ENCODE measurements at regions not wholly inside any gene's neighbourhood (a gene's known extent, or its start where the extent isn't known, plus 50 kb on each side); places are given as distances from the start of the nearest gene placed in this dataset.

DNA sequence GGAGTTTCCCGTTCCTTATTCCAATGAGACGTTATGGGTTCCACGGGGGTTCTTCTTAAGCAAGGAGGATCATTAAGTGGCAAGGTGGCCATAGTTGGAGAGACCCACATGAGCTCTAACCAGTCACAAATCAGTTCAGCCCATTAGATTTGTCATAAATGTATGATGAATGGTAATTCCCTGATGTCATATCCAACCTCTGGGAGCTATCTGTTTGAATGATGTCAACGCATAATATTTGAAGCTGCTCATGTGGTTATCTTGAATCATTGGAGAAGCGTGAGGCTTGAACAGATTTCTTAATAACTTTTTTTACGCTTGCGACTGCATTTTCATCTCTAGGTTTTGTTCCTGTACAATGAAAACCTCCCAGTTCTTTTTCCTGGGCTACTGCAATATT lies 270.4 kb upstream of the EEF2KMT start:
- dilution Hi-C loops (cut with HindIII; ENCODE audit: low sequenced_read_pairs, unreplicated experiment) (no loop called here), intact Hi-C loops (cut with micrococcal nuclease) (no loop called here), in situ Hi-C loops (cut with MboI; ENCODE audit: low sequenced_read_pairs) (no loop called here)
- H4K91ac ChIP-seq (ENCODE audit: insufficient read depth, low read depth, low read length): no peak overlapping the region
- POLR2A ChIA-PET (ENCODE audit: unreplicated experiment): no interaction called here
- WGBS, 2 experiments (ENCODE audit: extremely low coverage in 2 of 2, insufficient read length in 1 of 2): 100% methylated on average over 1 of the region's 7 CpGs; no CpG with 5 or more reads in 1 of the 2 experiments
- no TSS peak for BruUV-seq (replicated peaks)
- H3K27me3 ChIP-seq (ENCODE audit: control insufficient read depth, insufficient read depth, low read length): no peaks in the 10 kb centered on the region
- DNase-seq (no peak), ATAC-seq (ENCODE audit: low read depth) (no peak)
- H2BK120ac ChIP-seq (ENCODE audit: low read depth, low read length): no peak overlapping the region
- no peak overlapping the region for H2AK5ac ChIP-seq (ENCODE audit: low read depth, low read length)
- no peak overlapping the region for H2AFZ ChIP-seq (replicated peaks; ENCODE audit: low read length, poor library complexity)
- no peaks in the 10 kb centered on the region for H3K9me1 ChIP-seq (ENCODE audit: insufficient read depth, low read length)
- no peak overlapping the region for H2BK5ac ChIP-seq (ENCODE audit: low read depth, low read length, poor library complexity, severe bottlenecking)
- H3K14ac ChIP-seq (replicated peaks; ENCODE audit: low read depth, low read length): no peak overlapping the region
- H3K36me3 ChIP-seq (ENCODE audit: control insufficient read depth, insufficient read depth, low read length): no peaks in the 10 kb centered on the region
- no peak overlapping the region for H3K18ac ChIP-seq (ENCODE audit: low read depth, low read length)
- no peaks in the 10 kb centered on the region for H3K4me1 ChIP-seq (ENCODE audit: control insufficient read depth, insufficient read depth, low read length)
- CTCF ChIA-PET: no interaction called here
- no peak overlapping the region for H2BK15ac ChIP-seq (ENCODE audit: low read depth, low read length)
- H3K27ac ChIP-seq (ENCODE audit: insufficient read depth, low read length): no peak overlapping the region
- H4K20me1 ChIP-seq (ENCODE audit: insufficient read depth, low read length): no peaks in the 10 kb centered on the region
- H3K4ac ChIP-seq (ENCODE audit: low read depth, low read length): no peak overlapping the region
- no peak overlapping the region for H3K4me2 ChIP-seq (ENCODE audit: low read depth, low read length)
- H3K9me3 ChIP-seq (ENCODE audit: control insufficient read depth, insufficient read depth, low read length): peaks cover 18% of the 10 kb centered on the region
- no peak overlapping the region for H3K56ac ChIP-seq (ENCODE audit: extremely low read depth, insufficient read depth, low read length)
- no peak overlapping the region for H2AK9ac ChIP-seq (replicated peaks; ENCODE audit: low read depth, low read length, poor library complexity)
- no peak overlapping the region for H3K23ac ChIP-seq (ENCODE audit: low read depth, low read length)
- no peak overlapping the region for H4K8ac ChIP-seq (ENCODE audit: low read depth in 2 of 2, low read length in 2 of 2)
- no peak overlapping the region for H3K4me3 ChIP-seq (ENCODE audit: insufficient read depth, low read depth, low read length)
- no peaks in the 10 kb centered on the region for H3K79me1 ChIP-seq (ENCODE audit: low read depth in 1 of 2, low read length in 2 of 2)
- no peak for TF ChIP-seq ELK1 (IDR thresholded peaks at IDR 0.05; ENCODE audit: borderline replicate concordance, low read depth, low read length)
- no peak for TF ChIP-seq MAFK (IDR thresholded peaks at IDR 0.05; ENCODE audit: low read depth, low read length)
- no peak for TF ChIP-seq CHD1 (IDR thresholded peaks at IDR 0.05; ENCODE audit: low read depth, low read length)
- TF ChIP-seq MAZ (IDR thresholded peaks at IDR 0.05; ENCODE audit: borderline replicate concordance, low read depth, low read length): no peak
- no peak for TF ChIP-seq NFE2L2 (IDR thresholded peaks at IDR 0.05; ENCODE audit: low read depth, low read length)
- TF ChIP-seq, protein P1, sequence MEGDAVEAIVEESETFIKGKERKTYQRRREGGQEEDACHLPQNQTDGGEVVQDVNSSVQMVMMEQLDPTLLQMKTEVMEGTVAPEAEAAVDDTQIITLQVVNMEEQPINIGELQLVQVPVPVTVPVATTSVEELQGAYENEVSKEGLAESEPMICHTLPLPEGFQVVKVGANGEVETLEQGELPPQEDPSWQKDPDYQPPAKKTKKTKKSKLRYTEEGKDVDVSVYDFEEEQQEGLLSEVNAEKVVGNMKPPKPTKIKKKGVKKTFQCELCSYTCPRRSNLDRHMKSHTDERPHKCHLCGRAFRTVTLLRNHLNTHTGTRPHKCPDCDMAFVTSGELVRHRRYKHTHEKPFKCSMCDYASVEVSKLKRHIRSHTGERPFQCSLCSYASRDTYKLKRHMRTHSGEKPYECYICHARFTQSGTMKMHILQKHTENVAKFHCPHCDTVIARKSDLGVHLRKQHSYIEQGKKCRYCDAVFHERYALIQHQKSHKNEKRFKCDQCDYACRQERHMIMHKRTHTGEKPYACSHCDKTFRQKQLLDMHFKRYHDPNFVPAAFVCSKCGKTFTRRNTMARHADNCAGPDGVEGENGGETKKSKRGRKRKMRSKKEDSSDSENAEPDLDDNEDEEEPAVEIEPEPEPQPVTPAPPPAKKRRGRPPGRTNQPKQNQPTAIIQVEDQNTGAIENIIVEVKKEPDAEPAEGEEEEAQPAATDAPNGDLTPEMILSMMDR (conservative IDR thresholded peaks at IDR 0.05; ENCODE audit: low read depth, low read length): no peak
- no peak for TF ChIP-seq USF2 (IDR thresholded peaks at IDR 0.05; ENCODE audit: low read depth, low read length)
- TF ChIP-seq CEBPB (IDR thresholded peaks at IDR 0.05; ENCODE audit: low read depth, low read length): no peak
- no peak for TF ChIP-seq SMC3 (IDR thresholded peaks at IDR 0.05; ENCODE audit: low read depth, low read length)
- no peak for TF ChIP-seq RCOR1 (IDR thresholded peaks at IDR 0.05; ENCODE audit: insufficient replicate concordance, low read length)
- no peak for TF ChIP-seq POLR2A (IDR thresholded peaks at IDR 0.05; ENCODE audit: low read depth, low read length)
- TF ChIP-seq RAD21 (IDR thresholded peaks at IDR 0.05; ENCODE audit: low read length): no peak
- no peak for TF ChIP-seq RFX5 (IDR thresholded peaks at IDR 0.05; ENCODE audit: low read depth, low read length)
- no peak for TF ChIP-seq MXI1 (IDR thresholded peaks at IDR 0.05; ENCODE audit: borderline replicate concordance, low read depth, low read length)
- TF ChIP-seq FOS (IDR thresholded peaks at IDR 0.05; ENCODE audit: low read depth, low read length): no peak
- no peak for TF ChIP-seq BHLHE40 (IDR thresholded peaks at IDR 0.05; ENCODE audit: low read depth, low read length)
- no peak overlapping the region for H3K9ac ChIP-seq (ENCODE audit: low read depth, low read length)
- H4K5ac ChIP-seq (ENCODE audit: low read depth, low read length): no peak overlapping the region
- no peak overlapping the region for H2BK20ac ChIP-seq (ENCODE audit: low read depth, low read length)
